HepG2 (cell line): ENCODE measurements at regions not wholly inside any gene's neighbourhood (a gene's known extent, or its start where the extent isn't known, plus 50 kb on each side); places are given as distances from the start of the nearest gene placed in this dataset.

ENCODE experiments used
- ATAC-seq: fragments of 200-7000 bp; cut with Tn5 transposase; 3 replicates; pipeline ENCODE4 v1.9.1; 2020; ENCODE audit warnings: mild to moderate bottlenecking, moderate library complexity
- BruUV-seq: library from RNA; stranded (reverse); fragments of 400-500 nt; replicated peaks from 2 replicates; lab custom pipeline; 2021; lab: Mats Ljungman, UMichigan
- CTCF ChIA-PET: fragments of 300-600 bp; formaldehyde crosslinking; extraction: SDS; loops from one replicate; lab custom pipeline; 2021; ENCODE audit warnings: low total read pairs, inconsistent platforms, low intra/inter-chr PET ratio; lab: Yijun Ruan, JAX
- POLR2A ChIA-PET: fragments of 350-600 bp; sonication (Branson Sonifier 250); formaldehyde crosslinking; loops from one replicate; lab custom pipeline; 2020; ENCODE audit warnings: antibody characterized with exemption, inconsistent platforms; lab: Yijun Ruan, JAX
- DNase-seq: peaks from one replicate; pipeline ENCODE4 v3.0.0-alpha.2; 2015; ENCODE audit warnings: low spot score
- FAIRE-seq: peaks from 3 replicates; lab custom pipeline; 2011; peaks lifted over from hg19 to GRCh38; lab: Jason Lieb, UNC
- H2AFZ ChIP-seq: one replicate; pipeline ENCODE4 v1.6.1; 2011; ENCODE audit warnings: low read length, inconsistent platforms
- H3K27ac ChIP-seq: fragments of 300-600 bp; 3 replicates; pipeline ENCODE4 v1.8.0; 2011; ENCODE audit warnings: mixed run types, mild to moderate bottlenecking, mixed read lengths, low read length, inconsistent platforms; ENCODE audit not compliant: insufficient read depth; ENCODE audit errors: extremely low read length
- H3K27me3 ChIP-seq, 2 experiments: fragments of 200-600 bp in 1 of 2; 2 replicates in 1 of 2; 3 replicates in 1 of 2; pipeline versions ENCODE4 v1.6.0 to v1.8.0; 2011; ENCODE audit warnings: low read length in 2 of 2, mild to moderate bottlenecking in 2 of 2, moderate library complexity in 2 of 2, inconsistent platforms in 1 of 2; ENCODE audit not compliant: insufficient read depth in 2 of 2, control insufficient read depth in 1 of 2
- H3K36me3 ChIP-seq, 2 experiments: fragments of 200-600 bp in 1 of 2; replicated peaks in 1 of 2; 2 replicates in 1 of 2; 3 replicates in 1 of 2; pipeline versions ENCODE4 v1.5.1 to v1.8.0; 2011; ENCODE audit warnings: low read length in 2 of 2, inconsistent platforms in 1 of 2; ENCODE audit not compliant: insufficient read depth in 2 of 2, control insufficient read depth in 1 of 2
- H3K4me1 ChIP-seq: 2 replicates; pipeline ENCODE4 v1.5.1; 2012; ENCODE audit warnings: low read length, inconsistent platforms; ENCODE audit not compliant: insufficient read depth
- H3K4me2 ChIP-seq: 2 replicates; pipeline ENCODE4 v1.6.0; 2011; ENCODE audit warnings: low read depth, low read length, inconsistent platforms
- H3K4me3 ChIP-seq, 3 experiments: fragments of 200-600 bp in 1 of 3; sonication (generic), shearing (Covaris generic) in 1 of 3; replicated peaks in 1 of 3; 2 replicates each; pipeline ENCODE4 v1.5.1; 2011 to 2016; ENCODE audit warnings: low read length in 3 of 3, inconsistent platforms in 2 of 3, low read depth in 2 of 3, mild to moderate bottlenecking in 2 of 3, control low read depth in 1 of 3, mixed read lengths in 1 of 3; ENCODE audit not compliant: insufficient read depth in 1 of 3
- H3K79me2 ChIP-seq: one replicate; pipeline ENCODE4 v1.6.1; 2011; ENCODE audit warnings: low read length, inconsistent platforms; ENCODE audit not compliant: insufficient read depth
- H3K9ac ChIP-seq: 2 replicates; pipeline ENCODE4 v1.6.0; 2011; ENCODE audit warnings: mild to moderate bottlenecking, low read depth, low read length, inconsistent platforms; ENCODE audit not compliant: insufficient read depth
- H3K9me3 ChIP-seq: 2 replicates; pipeline ENCODE4 v1.5.1; 2012; ENCODE audit warnings: mild to moderate bottlenecking, low read length
- H4K20me1 ChIP-seq: 2 replicates; pipeline ENCODE4 v1.6.0; 2011; ENCODE audit warnings: inconsistent platforms, mild to moderate bottlenecking, low read length, moderate library complexity; ENCODE audit not compliant: insufficient read depth
- ATF2 ChIP-seq: sonication (generic); formaldehyde crosslinking; IDR thresholded peaks from 2 replicates; pipeline ENCODE4 v1.4.0; 2020; ENCODE audit warnings: missing genetic modification reagents
- ATRX ChIP-seq: sonication (generic); formaldehyde crosslinking; IDR thresholded peaks from 2 replicates; pipeline ENCODE4 v1.4.0; 2020; ENCODE audit warnings: missing genetic modification reagents, borderline replicate concordance
- CENPBD1 ChIP-seq: sonication (generic); formaldehyde crosslinking; IDR thresholded peaks from 2 replicates; pipeline ENCODE4 v1.8.0; 2022; ENCODE audit warnings: missing genetic modification reagents, low read depth, mild to moderate bottlenecking, borderline replicate concordance
- DPF2 ChIP-seq: sonication (generic); formaldehyde crosslinking; IDR thresholded peaks from 2 replicates; pipeline ENCODE4 v1.4.0; 2020; ENCODE audit warnings: mild to moderate bottlenecking, low read depth, missing genetic modification reagents, borderline replicate concordance
- DR1 ChIP-seq: sonication (generic); formaldehyde crosslinking; IDR thresholded peaks from 2 replicates; pipeline ENCODE4 v1.8.0; 2021; ENCODE audit warnings: mild to moderate bottlenecking, missing genetic modification reagents, inconsistent platforms
- GMEB2 ChIP-seq: IDR thresholded peaks from 2 replicates; pipeline ENCODE4 v1.6.1; 2016; ENCODE audit warnings: missing biosample characterization, missing genetic modification reagents, low read depth
- HNF4G ChIP-seq, 2 experiments: sonication (generic) in 1 of 2; formaldehyde crosslinking in 1 of 2; IDR thresholded peaks; 2 replicates each; pipeline versions ENCODE4 v1.4.0 to v1.6.1; 2011 to 2020; ENCODE audit warnings: borderline replicate concordance in 2 of 2, low read depth in 2 of 2, mild to moderate bottlenecking in 2 of 2, low read length in 1 of 2, missing genetic modification reagents in 1 of 2, moderate library complexity in 1 of 2
- KAT2B ChIP-seq: fragments of 150-350 bp; IDR thresholded peaks from 2 replicates; pipeline ENCODE4 v1.6.1; 2014; ENCODE audit warnings: low read depth, low read length, borderline replicate concordance
- MNT ChIP-seq: fragments of 450-650 bp; IDR thresholded peaks from 2 replicates; pipeline ENCODE4 v1.6.1; 2016
- MXD4 ChIP-seq: IDR thresholded peaks from 2 replicates; pipeline ENCODE4 v1.6.1; 2016; ENCODE audit warnings: mild to moderate bottlenecking, missing biosample characterization, missing genetic modification reagents
- ONECUT2 ChIP-seq: sonication (generic); formaldehyde crosslinking; IDR thresholded peaks from 2 replicates; pipeline ENCODE4 v1.4.0; 2020; ENCODE audit warnings: missing genetic modification reagents
- RELA ChIP-seq: sonication (generic); formaldehyde crosslinking; IDR thresholded peaks from 2 replicates; pipeline ENCODE4 v1.4.0; 2020; ENCODE audit warnings: missing genetic modification reagents
- SRY ChIP-seq: sonication (generic); formaldehyde crosslinking; IDR thresholded peaks from 2 replicates; pipeline ENCODE4 v1.8.0; 2022; ENCODE audit warnings: mild to moderate bottlenecking, missing genetic modification reagents
- TCF7 ChIP-seq: sonication (generic); IDR thresholded peaks from 2 replicates; pipeline ENCODE4 v1.6.1; 2016; ENCODE audit warnings: antibody characterized with exemption, low read depth
- ZNF383 ChIP-seq: sonication (generic); formaldehyde crosslinking; IDR thresholded peaks from 2 replicates; pipeline ENCODE4 v1.4.0; 2020; ENCODE audit warnings: missing genetic modification reagents, mild to moderate bottlenecking, borderline replicate concordance
- ZNF44 ChIP-seq: sonication (generic); formaldehyde crosslinking; IDR thresholded peaks from 2 replicates; pipeline ENCODE4 v1.5.1; 2020; ENCODE audit warnings: mild to moderate bottlenecking, missing genetic modification reagents
- ZNF597 ChIP-seq: sonication (generic); formaldehyde crosslinking; IDR thresholded peaks from 2 replicates; pipeline ENCODE4 v1.5.0; 2020; ENCODE audit warnings: missing genetic modification reagents
- ZNF619 ChIP-seq: sonication (generic); formaldehyde crosslinking; IDR thresholded peaks from 2 replicates; pipeline ENCODE4 v1.4.0; 2020; ENCODE audit warnings: mild to moderate bottlenecking, missing genetic modification reagents
- ZNF773 ChIP-seq: sonication (generic); formaldehyde crosslinking; IDR thresholded peaks from 2 replicates; pipeline ENCODE4 v1.4.0; 2020; ENCODE audit warnings: missing genetic modification reagents, borderline replicate concordance
- WGBS: methylation state at CpG from one replicate; pipeline ENCODE4 v1.1.6; 2017; ENCODE audit warnings: low lambda C conversion rate; 5-methylcytosine and 5-hydroxymethylcytosine counted together
- in situ Hi-C: cut with HindIII; loops from 2 replicates; pipeline ENCODE4 v1.10.0; 2017; ENCODE audit warnings: low pct_unique_long_range_greater_than_20kb; ENCODE audit not compliant: extremely low pct_ligation_motif_present
- intact Hi-C: fragments of 100-400 bp; cut with micrococcal nuclease; formaldehyde crosslinking; loops from one replicate; pipeline ENCODE4 v1.10.0; 2022; ENCODE audit not compliant: unreplicated experiment

GRCh38 chr7:16129431-16130110, 291.8 kb downstream of the CRPPA start:
- Histone ChIP-seq H3K4me2 (no peak overlapping the region), H3K9ac (no peak overlapping the region), H3K27ac (no peak overlapping the region), H3K36me3 (no peaks in the 10 kb centered on the region), H2AFZ (no peak overlapping the region), H3K9me3 (peaks cover 59% of the 10 kb centered on the region), H3K79me2 (no peaks in the 10 kb centered on the region), H4K20me1 (no peaks in the 10 kb centered on the region), H3K27me3 (no peaks in the 10 kb centered on the region), H3K4me1 (no peaks in the 10 kb centered on the region), H3K4me3 (no peak overlapping the region)
- CTCF ChIA-PET = no interaction called here
- in situ Hi-C loops = no loop called here
- intact Hi-C loops = no loop called here
- DNase-seq = no peak
- POLR2A ChIA-PET = no interaction called here
- no peak for ATAC-seq
- no TSS peak for BruUV-seq
- 9% methylated on average over 4 of the region's 4 CpGs for WGBS
- TF ChIP-seq GMEB2 (CRISPR knock-in tag) (no peak), ZNF619 (CRISPR knock-in tag) (no peak), KAT2B (no peak), HNF4G (IDR thresholded peaks at IDR 0.05; ENCODE audit: borderline replicate concordance, low read depth, low read length) (no peak), HNF4G (CRISPR knock-in tag; IDR thresholded peaks at IDR 0.05; ENCODE audit: borderline replicate concordance, low read depth) (no peak), CENPBD1 (CRISPR knock-in tag) (no peak), DPF2 (CRISPR knock-in tag) (no peak), ZNF773 (CRISPR knock-in tag) (no peak), DR1 (no peak), ATF2 (CRISPR knock-in tag) (no peak), ATRX (CRISPR knock-in tag) (no peak), ZNF597 (CRISPR knock-in tag) (no peak), ZNF44 (CRISPR knock-in tag) (no peak), SRY (CRISPR knock-in tag) (no peak), ONECUT2 (no peak), MXD4 (CRISPR knock-in tag) (no peak), ZNF383 (CRISPR knock-in tag) (no peak), MNT (no peak), TCF7 (no peak), RELA (CRISPR knock-in tag) (no peak)
- FAIRE-seq = no peak
